Activated CD8-positive, alpha-beta T cell treated with anti-CD3 and anti-CD28 coated beads for 36 hours (primary cell): ENCODE measurements at regions not wholly inside any gene's neighbourhood (a gene's known extent, or its start where the extent isn't known, plus 50 kb on each side); places are given as distances from the start of the nearest gene placed in this dataset.

ENCODE experiments used
- ATAC-seq: fragments of 200-7000 bp; cut with Tn5 transposase; one replicate; pipeline ENCODE4 v1.10.0; 2021; ENCODE audit warnings: mild to moderate bottlenecking, moderate library complexity
- CTCF ChIA-PET: fragments of 350-600 bp; sonication (Branson Sonifier 250); formaldehyde crosslinking; loops from one replicate; lab custom pipeline; 2021; ENCODE audit warnings: antibody characterized with exemption; lab: Charles Lee
- POLR2A ChIA-PET: fragments of 350-600 bp; sonication (Branson Sonifier 250); formaldehyde crosslinking; loops from one replicate; lab custom pipeline; 2021; ENCODE audit warnings: antibody characterized with exemption; lab: Charles Lee
- DNase-seq: peaks from one replicate; pipeline ENCODE4 v3.0.0-alpha.2; 2020
- H3K27ac Mint-ChIP-seq: one replicate; pipeline ENCODE4 v1.8.0; 2021; ENCODE audit warnings: mild to moderate bottlenecking, mixed read lengths
- H3K27me3 Mint-ChIP-seq: one replicate; pipeline ENCODE4 v1.8.0; 2021; ENCODE audit warnings: mixed read lengths
- H3K36me3 Mint-ChIP-seq: one replicate; pipeline ENCODE4 v1.8.0; 2021; ENCODE audit warnings: low read depth, mixed read lengths
- H3K4me1 Mint-ChIP-seq: one replicate; pipeline ENCODE4 v1.8.0; 2021; ENCODE audit warnings: low read depth, mixed read lengths
- H3K4me3 Mint-ChIP-seq: one replicate; pipeline ENCODE4 v1.8.0; 2021; ENCODE audit warnings: mild to moderate bottlenecking, moderate library complexity, mixed read lengths
- H3K9me3 Mint-ChIP-seq: one replicate; pipeline ENCODE4 v1.8.0; 2021; ENCODE audit warnings: mixed read lengths
- intact Hi-C: fragments of 100-400 bp; cut with micrococcal nuclease; formaldehyde crosslinking; loops from one replicate; pipeline ENCODE4 v1.10.0; 2022
- TF ChIP-seq, protein P1 (sequence below): fragments of 200-600 bp; IDR thresholded peaks from one replicate; pipeline ENCODE4 v1.8.0; 2022; ENCODE audit warnings: antibody characterized with exemption, mild to moderate bottlenecking

DNA sequence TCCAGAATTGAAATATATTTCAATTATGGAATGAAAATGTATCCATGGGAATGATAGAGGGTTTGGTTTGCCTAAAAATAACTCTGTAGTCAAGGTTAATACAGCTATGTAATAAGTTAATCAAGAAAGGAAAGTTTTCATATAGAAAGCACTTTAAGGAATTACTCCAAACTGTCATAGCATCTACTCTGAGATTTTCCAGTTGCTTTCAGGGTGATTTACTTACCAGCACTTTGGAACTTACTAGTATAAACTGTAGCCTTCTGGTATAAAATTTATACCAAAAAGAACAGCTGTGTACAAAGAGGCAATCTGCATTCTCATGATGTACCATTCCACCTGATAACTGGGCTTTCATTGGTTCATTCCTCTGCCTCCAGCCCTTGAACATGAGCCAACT lies 87.1 kb downstream of the ARF6 start:
- Mint-ChIP-seq H3K4me1 (peaks cover 86% of the 10 kb centered on the region), H3K9me3 (no peaks in the 10 kb centered on the region), H3K27ac (no peak overlapping the region), H3K27me3 (no peaks in the 10 kb centered on the region), H3K36me3 (no peaks in the 10 kb centered on the region), H3K4me3 (no peak overlapping the region)
- DNase-seq (no peak), ATAC-seq (no peak)
- intact Hi-C loops: no loop called here
- CTCF ChIA-PET: interaction anchor here (0.9 to 1.4 kb wide), 2 partner anchors 9 to 100 kb away, joined by 3 to 5 read pairs; no protein-coding TSS in a partner anchor
- TF ChIP-seq, protein P1, sequence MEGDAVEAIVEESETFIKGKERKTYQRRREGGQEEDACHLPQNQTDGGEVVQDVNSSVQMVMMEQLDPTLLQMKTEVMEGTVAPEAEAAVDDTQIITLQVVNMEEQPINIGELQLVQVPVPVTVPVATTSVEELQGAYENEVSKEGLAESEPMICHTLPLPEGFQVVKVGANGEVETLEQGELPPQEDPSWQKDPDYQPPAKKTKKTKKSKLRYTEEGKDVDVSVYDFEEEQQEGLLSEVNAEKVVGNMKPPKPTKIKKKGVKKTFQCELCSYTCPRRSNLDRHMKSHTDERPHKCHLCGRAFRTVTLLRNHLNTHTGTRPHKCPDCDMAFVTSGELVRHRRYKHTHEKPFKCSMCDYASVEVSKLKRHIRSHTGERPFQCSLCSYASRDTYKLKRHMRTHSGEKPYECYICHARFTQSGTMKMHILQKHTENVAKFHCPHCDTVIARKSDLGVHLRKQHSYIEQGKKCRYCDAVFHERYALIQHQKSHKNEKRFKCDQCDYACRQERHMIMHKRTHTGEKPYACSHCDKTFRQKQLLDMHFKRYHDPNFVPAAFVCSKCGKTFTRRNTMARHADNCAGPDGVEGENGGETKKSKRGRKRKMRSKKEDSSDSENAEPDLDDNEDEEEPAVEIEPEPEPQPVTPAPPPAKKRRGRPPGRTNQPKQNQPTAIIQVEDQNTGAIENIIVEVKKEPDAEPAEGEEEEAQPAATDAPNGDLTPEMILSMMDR: no peak
- POLR2A ChIA-PET: interaction anchor here (0.8 to 2.1 kb wide), 4 partner anchors 9 to 29 kb away, joined by 3 to 7 read pairs (median 4); no protein-coding TSS in a partner anchor

DNA sequence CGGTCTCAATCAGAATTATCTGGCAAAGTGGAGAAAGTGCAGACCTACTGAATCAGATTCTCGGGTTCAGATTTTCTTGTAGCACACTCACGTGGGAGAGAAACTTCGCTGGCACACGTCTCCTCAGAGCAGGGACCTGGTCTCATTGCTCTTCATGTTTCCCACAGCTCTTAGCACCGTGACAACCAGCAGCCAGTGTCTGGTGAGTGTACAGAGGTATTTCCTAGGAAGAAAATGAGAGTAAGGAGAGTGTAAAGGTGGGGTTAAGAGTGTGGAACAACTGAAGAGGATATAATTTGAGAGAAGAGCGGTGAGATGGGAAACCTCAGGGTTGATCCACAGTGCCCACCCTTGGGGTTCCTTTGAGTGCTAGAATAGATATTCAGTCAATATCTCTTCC lies 89.2 kb downstream of the ARF6 start:
- TF ChIP-seq, protein P1: no peak
- Mint-ChIP-seq H3K36me3 (no peaks in the 10 kb centered on the region), H3K27ac (peak overlapping the region; percentile 11), H3K4me3 (no peak overlapping the region), H3K9me3 (no peaks in the 10 kb centered on the region), H3K4me1 (peaks cover 75% of the 10 kb centered on the region), H3K27me3 (no peaks in the 10 kb centered on the region)
- ATAC-seq: no peak
- no peak for DNase-seq
- CTCF ChIA-PET: no interaction called here
- intact Hi-C loops: no loop called here
- POLR2A ChIA-PET: no interaction called here

DNA sequence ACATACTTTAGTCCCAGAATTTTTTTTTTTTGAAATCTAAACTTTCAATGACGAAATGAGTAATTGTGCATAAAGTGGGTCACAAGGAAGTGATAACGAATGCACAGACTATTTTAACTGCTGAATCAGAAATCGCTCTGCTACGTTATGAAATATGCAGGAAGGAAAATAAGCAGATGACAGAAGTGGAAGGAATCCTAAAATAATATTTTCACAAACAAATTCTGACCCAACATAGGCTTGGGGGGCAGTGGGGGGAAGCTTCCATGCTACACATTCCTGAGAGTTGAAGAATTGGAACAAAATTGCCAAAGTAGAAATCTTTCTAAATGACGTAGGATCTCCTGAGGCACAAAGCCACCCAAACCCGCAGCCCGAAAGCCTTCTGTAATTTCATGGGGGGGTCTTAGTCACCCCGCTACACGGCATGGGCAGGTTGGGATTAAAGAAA lies 89.6 kb downstream of the ARF6 start:
- ATAC-seq (no peak), DNase-seq (no peak)
- H3K4me3 Mint-ChIP-seq: no peak overlapping the region
- peaks cover 71% of the 10 kb centered on the region for H3K4me1 Mint-ChIP-seq
- TF ChIP-seq, protein P1: no peak
- no peaks in the 10 kb centered on the region for H3K36me3 Mint-ChIP-seq
- POLR2A ChIA-PET: no interaction called here
- intact Hi-C loops: no loop called here
- no peaks in the 10 kb centered on the region for H3K27me3 Mint-ChIP-seq
- CTCF ChIA-PET: interaction anchor here (0.7 kb wide), 1 partner anchor 20 kb away, joined by 5 read pairs; no protein-coding TSS in a partner anchor
- H3K27ac Mint-ChIP-seq: peak overlapping the region; percentile 12
- H3K9me3 Mint-ChIP-seq: no peaks in the 10 kb centered on the region

DNA sequence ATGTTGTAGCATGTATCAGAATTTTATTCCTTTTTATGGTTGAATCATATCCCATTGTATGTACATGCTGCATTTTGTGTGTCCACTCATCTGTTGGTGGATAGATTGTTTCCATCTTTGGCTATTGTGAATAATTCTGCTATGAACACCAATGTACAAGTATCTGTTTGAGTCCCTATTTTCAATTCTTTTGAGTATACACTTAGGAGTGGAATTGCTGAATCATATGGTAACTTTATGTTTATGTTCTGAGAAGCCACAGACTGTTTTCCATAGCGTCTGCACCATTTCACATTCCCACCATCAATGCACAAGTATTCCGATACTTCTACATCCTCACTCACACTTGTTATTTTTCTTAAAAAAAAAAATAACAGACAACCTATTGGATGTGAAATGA lies 91.5 kb downstream of the ARF6 start:
- CTCF ChIA-PET: no interaction called here
- H3K4me3 Mint-ChIP-seq: no peak overlapping the region
- no peaks in the 10 kb centered on the region for H3K27me3 Mint-ChIP-seq
- no peak for DNase-seq
- H3K9me3 Mint-ChIP-seq: no peaks in the 10 kb centered on the region
- POLR2A ChIA-PET: interaction anchor here (0.7 to 1.5 kb wide), 2 partner anchors 9 to 13 kb away, joined by 3 to 5 read pairs; no protein-coding TSS in a partner anchor
- TF ChIP-seq, protein P1: no peak
- peak overlapping the region; percentile 41 for H3K27ac Mint-ChIP-seq
- peak; percentile 67 for ATAC-seq
- intact Hi-C loops: no loop called here
- H3K4me1 Mint-ChIP-seq: peaks cover 52% of the 10 kb centered on the region
- no peaks in the 10 kb centered on the region for H3K36me3 Mint-ChIP-seq

DNA sequence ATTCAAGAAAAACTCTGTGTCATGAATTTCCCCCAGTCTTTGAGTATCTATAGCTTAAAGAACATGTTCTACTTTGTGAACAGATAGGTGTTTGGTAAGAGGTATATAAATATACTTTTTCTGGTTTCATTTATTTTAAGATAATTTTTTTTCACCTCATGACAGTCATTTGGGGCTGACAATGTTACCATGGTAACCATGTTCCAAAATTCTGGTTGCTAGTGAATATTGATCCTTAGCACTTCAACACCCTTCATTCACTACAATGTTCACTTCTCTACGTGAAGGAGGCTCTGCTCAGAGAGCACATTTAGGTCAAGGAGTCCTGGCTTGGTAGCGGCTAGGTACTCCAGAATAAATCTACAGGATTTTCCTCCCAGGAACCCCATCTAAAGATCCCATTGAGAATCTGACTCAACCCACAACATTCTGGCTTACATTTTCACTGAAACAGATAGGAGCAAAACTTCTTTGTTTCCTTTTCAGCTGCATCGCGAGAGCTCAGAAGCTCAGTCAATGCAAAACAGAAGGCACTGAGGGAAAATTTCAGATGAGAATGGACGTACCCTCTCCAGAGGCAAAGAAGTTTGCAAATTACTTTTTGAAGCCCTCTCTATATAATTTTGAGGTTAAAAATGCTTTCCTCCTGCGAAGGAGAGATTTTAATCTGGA lies 93.6 kb downstream of the ARF6 start:
- Mint-ChIP-seq H3K4me1 (peaks cover 38% of the 10 kb centered on the region), H3K9me3 (no peaks in the 10 kb centered on the region), H3K27me3 (no peaks in the 10 kb centered on the region), H3K4me3 (no peak overlapping the region), H3K27ac (no peak overlapping the region), H3K36me3 (no peaks in the 10 kb centered on the region)
- DNase-seq (no peak), ATAC-seq (no peak)
- CTCF ChIA-PET: interaction anchor here (1.1 to 2.3 kb wide), 3 partner anchors 10 to 107 kb away, joined by 3 to 5 read pairs (median 5); no protein-coding TSS in a partner anchor
- POLR2A ChIA-PET: interaction anchor here (0.9 to 1.8 kb wide), 6 partner anchors 11 to 125 kb away, joined by 3 to 4 read pairs (median 4); no protein-coding TSS in a partner anchor
- intact Hi-C loops: no loop called here
- TF ChIP-seq, protein P1: no peak
